ENCODE measurements at regions not wholly inside any gene's neighbourhood (a gene's known extent, or its start where the extent isn't known, plus 50 kb on each side); places are given as distances from the start of the nearest gene placed in this dataset.

GRCh38 chrX:138034136-138034535 is 468.2 kb downstream of the ZIC3 start:
- TF ChIP-seq CTCF (IDR thresholded peaks at IDR 0.05) (no peak), POLR2AphosphoS5 (IDR thresholded peaks at IDR 0.05) (no peak)

Measured in prostate gland (tissue), 2 donors.